ENCODE measurements at regions not wholly inside any gene's neighbourhood (a gene's known extent, or its start where the extent isn't known, plus 50 kb on each side); places are given as distances from the start of the nearest gene placed in this dataset.

- DNase-seq (ENCODE audit: low read depth, low spot score): no peak
These were observed 718.9 kb upstream of the MAP3K7 start for GRCh38 chr6:91305755-91306154.

DNA sequence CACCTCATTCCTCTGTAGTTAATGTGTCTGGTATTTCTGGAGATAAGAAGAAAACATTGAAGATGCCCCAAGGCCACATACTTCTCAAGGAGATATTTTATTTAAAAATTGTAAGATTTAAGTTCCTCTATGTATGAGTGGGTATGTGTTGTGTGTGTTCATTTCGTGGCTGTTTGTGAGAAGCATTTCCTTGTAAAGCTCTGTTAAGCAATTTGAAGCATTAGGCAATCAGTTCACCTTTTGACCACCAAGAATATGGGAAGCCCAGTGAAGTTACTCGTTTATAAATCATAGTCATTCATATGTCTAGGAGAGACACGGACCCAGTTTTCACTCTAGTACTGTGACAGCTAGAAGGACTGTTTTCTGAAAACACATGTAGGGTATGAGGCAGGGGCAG is 717.6 kb upstream of the MAP3K7 start:
- DNase-seq (ENCODE audit: low read depth, low spot score): no peak

- no peak for DNase-seq (ENCODE audit: low read depth, low spot score)
These were observed 716.5 kb upstream of the MAP3K7 start for GRCh38 chr6:91303326-91303725.

DNA sequence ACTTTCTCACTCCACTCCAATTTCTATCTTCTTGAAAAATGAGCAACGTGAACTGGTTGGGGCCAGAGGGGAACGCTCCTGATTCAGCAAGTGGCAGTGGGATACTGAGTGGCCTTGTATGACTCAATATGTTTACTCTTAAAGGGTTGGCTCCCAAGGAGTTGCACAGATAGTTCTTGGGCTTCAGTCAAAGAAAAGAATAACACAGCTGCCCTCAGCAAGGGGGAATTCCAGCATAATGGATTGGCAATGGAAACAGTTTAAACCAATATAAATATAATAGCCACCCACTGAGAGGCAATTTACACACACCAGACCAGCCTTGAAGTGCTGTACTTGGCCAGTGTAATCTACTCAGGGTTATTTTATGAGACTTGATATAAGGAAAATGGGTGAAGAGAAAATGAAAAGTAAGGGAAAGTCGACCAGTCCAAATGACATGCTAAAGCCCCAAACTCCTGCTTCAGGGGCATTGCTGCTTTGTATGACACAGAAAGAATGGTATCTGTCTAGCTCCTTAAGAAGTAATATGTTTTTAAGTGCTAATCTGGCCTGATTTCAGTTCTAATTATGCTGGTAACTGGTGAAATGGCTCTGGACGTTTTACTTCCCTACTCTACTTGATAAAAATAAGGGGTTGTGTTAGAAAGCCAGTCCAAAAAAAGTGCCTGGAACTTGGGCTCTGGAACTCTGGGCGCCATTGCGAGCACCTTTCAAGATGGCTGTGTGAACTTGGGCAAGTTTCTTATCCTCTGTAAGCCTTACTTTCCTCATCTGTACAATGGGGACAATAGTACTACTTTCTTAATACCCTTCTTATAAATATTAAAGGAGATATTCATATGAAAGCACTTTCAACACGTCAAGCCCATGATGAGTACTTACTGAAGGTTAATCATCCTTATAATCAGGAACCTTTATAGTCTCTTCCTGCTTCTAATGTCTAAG is 712.9 kb upstream of the MAP3K7 start:
- DNase-seq (ENCODE audit: low read depth, low spot score): peak; percentile 96

DNA sequence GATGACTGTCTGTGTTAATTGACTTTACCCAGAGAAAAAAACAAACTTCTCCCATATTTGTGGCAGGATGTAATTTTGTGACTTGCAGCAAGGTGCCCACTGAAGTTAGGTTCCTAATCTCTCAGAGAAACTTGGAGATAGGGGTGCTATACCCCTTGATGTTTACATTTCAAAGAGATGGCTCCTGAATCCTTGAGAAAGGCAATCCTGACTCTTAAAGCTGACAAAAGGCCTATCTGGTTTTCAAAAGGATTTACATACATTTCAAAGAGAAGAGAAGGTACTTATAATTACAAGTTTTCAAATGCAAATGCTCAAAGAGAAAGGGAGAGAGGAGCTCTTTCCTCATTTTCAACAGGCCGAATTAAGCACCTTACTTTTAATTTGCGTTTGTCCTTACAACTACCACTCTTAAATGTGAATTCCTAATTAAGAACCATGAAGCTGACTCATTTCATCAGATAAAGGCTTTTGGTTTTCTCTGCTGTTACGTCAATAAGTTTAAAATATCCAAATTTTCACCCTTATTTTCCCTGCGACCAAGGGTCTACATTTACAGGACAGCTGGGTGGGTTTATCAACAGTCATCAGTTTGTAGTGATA is 711.8 kb upstream of the MAP3K7 start:
- peak; percentile 32 for DNase-seq (ENCODE audit: low read depth, low spot score)

GRCh38 chr6:91293395-91293794 is 706.5 kb upstream of the MAP3K7 start:
- no peak for DNase-seq (ENCODE audit: low read depth, low spot score)

DNA sequence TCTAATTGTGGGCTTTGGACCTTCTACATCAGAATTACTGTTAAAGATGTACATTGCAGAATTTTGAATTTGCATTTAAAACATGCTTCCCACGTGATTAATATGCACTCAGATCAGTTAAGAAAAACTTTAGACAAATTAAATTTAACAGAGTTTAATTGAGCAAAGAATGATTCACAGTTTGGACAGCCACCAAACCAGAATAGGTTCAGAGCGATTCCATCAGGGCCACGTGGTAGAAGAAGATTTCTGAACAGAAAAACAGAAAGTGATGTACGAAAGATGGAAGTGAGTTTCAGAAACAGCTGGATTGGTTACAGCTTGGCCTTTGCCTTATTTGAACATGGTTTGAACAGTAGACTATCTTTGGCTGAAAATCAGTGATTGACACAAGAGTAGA is 704.2 kb upstream of the MAP3K7 start:
- peak; percentile 78 for DNase-seq (ENCODE audit: low read depth, low spot score)

- DNase-seq (ENCODE audit: low read depth, low spot score): peak; percentile 28
These were observed 701.9 kb upstream of the MAP3K7 start for GRCh38 chr6:91288741-91289140.

DNA sequence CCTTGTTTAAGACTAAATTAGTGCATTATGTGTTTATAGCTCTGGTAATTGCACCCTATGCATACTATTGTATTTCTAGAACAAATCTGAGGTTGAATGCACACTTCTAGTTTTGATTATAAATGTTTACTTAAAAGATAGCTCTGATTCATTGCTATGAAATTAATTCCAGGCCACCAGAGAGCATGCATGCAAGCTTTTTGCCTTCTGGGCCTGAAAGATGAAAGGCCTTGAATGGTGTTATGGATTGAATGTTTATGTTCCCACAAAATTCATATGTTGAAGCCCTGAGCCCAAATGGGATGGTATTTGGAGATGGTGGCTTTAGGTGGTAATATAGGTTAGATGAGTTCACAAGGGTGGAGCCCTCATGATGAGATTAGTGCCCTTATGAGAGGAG is 695.0 kb upstream of the MAP3K7 start:
- DNase-seq (ENCODE audit: low read depth, low spot score): no peak

GRCh38 chr6:91280494-91280830 is 693.6 kb upstream of the MAP3K7 start:
- DNase-seq (ENCODE audit: low read depth, low spot score): no peak

GRCh38 chr6:91279740-91280493 is 693.0 kb upstream of the MAP3K7 start:
- no peak for DNase-seq (ENCODE audit: low read depth, low spot score)

GRCh38 chr6:91278416-91278815 is 691.5 kb upstream of the MAP3K7 start:
- DNase-seq (ENCODE audit: low read depth, low spot score): no peak

GRCh38 chr6:91276315-91276714 is 689.4 kb upstream of the MAP3K7 start:
- DNase-seq (ENCODE audit: low read depth, low spot score): peak; percentile 28

DNA sequence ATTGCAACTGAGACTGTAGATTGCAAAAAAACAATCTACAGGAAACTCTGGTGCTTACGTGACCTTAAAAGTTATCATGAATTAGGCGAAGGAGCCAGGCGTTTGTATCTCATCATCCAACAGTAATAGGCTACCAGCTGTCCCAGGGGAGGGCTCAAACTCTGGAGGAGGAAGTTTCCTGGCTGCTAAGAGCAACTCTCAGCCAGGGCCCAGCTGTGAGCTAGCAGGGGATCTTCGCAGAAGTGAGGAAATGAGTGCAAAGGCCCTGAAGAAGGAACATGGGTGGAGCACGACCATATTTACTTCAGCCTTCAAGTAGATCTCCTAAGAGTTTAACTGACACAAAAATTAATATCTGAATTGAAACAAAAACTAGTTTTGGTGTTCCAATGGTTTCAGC is 686.9 kb upstream of the MAP3K7 start:
- DNase-seq (ENCODE audit: low read depth, low spot score): no peak

- no peak for DNase-seq (ENCODE audit: low read depth, low spot score)
These were observed 684.9 kb upstream of the MAP3K7 start for GRCh38 chr6:91271807-91272206.

GRCh38 chr6:91268941-91269340 is 682.1 kb upstream of the MAP3K7 start:
- peak; percentile 37 for DNase-seq (ENCODE audit: low read depth, low spot score)

DNA sequence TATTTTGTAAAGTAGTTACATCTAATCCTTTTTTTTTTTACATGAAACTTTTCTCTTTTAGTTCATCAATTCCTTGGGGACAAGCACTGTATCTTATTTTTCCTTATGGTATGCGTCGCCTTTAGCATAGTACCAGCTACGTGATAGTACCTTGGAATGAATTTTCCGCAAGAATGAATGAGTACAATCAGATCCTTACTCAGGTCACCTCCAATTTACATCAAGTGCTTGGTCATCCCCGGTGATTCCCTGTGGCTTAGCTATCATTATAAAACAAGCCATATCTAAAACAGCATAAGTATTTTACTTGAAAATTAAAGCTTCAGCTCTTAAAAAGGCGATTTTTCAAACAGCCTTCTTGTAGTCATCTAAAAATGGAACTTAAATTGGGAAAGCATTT is 680.4 kb upstream of the MAP3K7 start:
- no peak for DNase-seq (ENCODE audit: low read depth, low spot score)

DNA sequence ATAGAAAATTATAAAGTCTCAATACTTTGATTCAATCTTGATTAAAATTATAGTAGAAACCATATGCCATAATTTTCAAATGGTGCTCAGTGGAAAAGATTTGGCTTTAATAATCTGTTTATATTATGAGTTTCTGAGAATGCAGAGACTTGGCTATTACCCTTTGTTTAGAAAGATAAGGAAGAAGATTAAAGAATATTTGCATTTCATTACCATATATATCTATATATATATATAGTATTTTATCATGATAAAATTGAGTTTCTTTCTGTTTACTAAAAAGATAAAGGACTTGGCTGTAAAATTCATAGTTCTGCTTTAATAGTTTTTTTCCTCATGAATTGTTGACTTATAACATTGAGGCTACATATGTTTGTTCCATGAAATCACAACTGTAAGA is 679.3 kb upstream of the MAP3K7 start:
- no peak for DNase-seq (ENCODE audit: low read depth, low spot score)

DNA sequence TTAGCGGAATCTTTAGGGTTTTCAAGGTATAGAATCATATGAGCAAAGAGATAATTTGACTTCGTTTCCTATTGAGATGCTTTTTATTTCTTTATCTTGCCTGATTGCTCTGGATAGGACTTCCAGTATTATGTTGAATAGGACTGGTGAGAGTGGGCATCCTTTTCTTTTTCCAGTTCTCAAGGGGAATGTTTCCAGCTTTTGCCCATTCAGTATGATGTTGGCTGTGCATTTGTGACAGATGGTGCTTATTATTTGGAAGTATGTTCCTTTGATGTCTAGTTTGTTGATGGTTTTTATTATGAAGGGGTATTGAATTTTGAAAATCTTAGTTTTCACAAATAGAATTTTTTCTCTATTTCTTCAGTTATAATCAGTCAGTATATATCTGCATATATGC is 656.6 kb upstream of the MAP3K7 start:
- no peak for DNase-seq (ENCODE audit: low read depth, low spot score)

DNA sequence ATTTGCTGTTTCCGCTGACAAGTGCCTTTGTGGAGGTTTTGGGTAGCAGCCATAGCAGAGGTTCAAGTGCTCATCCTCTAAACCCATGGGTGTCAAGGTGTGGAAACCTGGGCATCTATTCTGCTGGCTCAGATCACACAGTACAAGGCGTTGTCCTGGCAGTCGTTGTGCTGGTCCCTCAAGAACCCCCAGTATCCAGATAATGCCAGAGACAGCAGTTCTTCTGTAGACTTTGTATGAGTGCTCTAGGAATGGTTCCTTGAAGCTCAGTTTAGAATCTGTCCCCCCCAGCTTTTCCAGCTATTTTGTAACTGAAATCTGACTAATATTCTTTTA is 655.7 kb upstream of the MAP3K7 start:
- no peak for DNase-seq (ENCODE audit: low read depth, low spot score)

DNA sequence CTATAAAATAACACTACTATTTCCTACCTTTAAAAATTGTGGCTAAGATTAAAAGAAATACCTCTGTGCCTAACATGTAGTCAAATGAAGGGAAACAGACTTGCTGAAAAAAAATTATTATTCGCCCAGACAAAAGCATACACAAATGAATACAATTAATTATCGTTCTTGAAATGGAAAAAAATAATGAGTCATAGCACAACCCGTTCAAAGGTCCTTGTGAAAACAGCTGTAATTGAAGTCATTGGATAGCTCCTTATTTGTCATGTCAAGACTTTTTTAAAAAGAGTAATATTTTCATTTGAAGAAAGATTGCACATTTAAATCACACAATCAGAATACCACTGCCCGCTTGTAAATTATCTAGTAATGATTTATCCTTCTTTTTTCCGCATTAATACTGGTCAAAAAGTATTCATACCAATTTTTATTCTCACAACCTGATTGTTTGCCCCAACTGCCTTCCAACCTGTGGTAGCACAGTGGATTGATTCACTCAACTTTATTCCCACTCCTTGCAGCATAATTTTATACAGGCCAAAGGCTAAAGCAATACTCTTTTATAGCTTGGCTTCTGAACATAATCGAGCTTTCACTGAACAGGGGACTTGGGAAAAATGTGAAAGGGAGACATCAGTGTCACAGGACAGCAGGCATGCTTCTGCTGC is 655.2 kb upstream of the MAP3K7 start:
- no peak for DNase-seq (ENCODE audit: low read depth, low spot score)
